H1 (cell line): ENCODE measurements at regions not wholly inside any gene's neighbourhood (a gene's known extent, or its start where the extent isn't known, plus 50 kb on each side); places are given as distances from the start of the nearest gene placed in this dataset.

Source experiments
- CTCF ChIA-PET: fragments of 300-600 bp; sonication (Branson Sonifier 250); formaldehyde crosslinking; loops from one replicate; lab custom pipeline; 2021; ENCODE audit not compliant: partially characterized antibody; lab: Charles Lee
- POLR2A ChIA-PET: fragments of 300-600 bp; sonication (Branson Sonifier 250); formaldehyde crosslinking; loops from one replicate; lab custom pipeline; 2021; ENCODE audit warnings: inconsistent platforms; ENCODE audit not compliant: partially characterized antibody; lab: Charles Lee
- DNase-seq, 2 experiments: peaks; one replicate each; pipeline versions ENCODE4 v3.0.0 to v3.0.0-alpha.2; 2010 to 2022; ENCODE audit warnings: low spot score in 2 of 2, low read depth in 1 of 2, mixed read lengths in 1 of 2
- FAIRE-seq: peaks from 2 replicates; lab custom pipeline; 2011; peaks lifted over from hg19 to GRCh38; lab: Jason Lieb, UNC
- H2AFZ ChIP-seq: 2 replicates; pipeline ENCODE4 v1.8.1; 2012; ENCODE audit warnings: low read length, inconsistent platforms
- H2AK5ac ChIP-seq: 2 replicates; pipeline ENCODE4 v1.6.1; 2013; ENCODE audit warnings: low read depth, low read length
- H2BK120ac ChIP-seq: replicated peaks from 2 replicates; pipeline ENCODE3; 2013; ENCODE audit warnings: low read depth, low read length, inconsistent platforms
- H2BK12ac ChIP-seq: 2 replicates; pipeline ENCODE4 v1.6.1; 2013; ENCODE audit warnings: low read depth, low read length
- H2BK15ac ChIP-seq: 2 replicates; pipeline ENCODE4 v1.6.1; 2013; ENCODE audit warnings: low read length
- H2BK20ac ChIP-seq: 2 replicates; pipeline ENCODE4 v1.6.1; 2013; ENCODE audit warnings: low read length
- H2BK5ac ChIP-seq: 2 replicates; pipeline ENCODE4 v1.6.1; 2013; ENCODE audit warnings: low read depth, low read length
- H3K14ac ChIP-seq: 2 replicates; pipeline ENCODE4 v1.6.1; 2013; ENCODE audit warnings: inconsistent platforms; ENCODE audit not compliant: insufficient read length
- H3K18ac ChIP-seq: 2 replicates; pipeline ENCODE4 v1.6.1; 2013; ENCODE audit warnings: low read length; ENCODE audit errors: extremely low read depth
- H3K23ac ChIP-seq: 2 replicates; pipeline ENCODE4 v1.6.1; 2013; ENCODE audit warnings: inconsistent platforms; ENCODE audit not compliant: insufficient read length
- H3K23me2 ChIP-seq: 2 replicates; pipeline ENCODE4 v1.6.1; 2013; ENCODE audit warnings: low read depth, low read length
- H3K27ac ChIP-seq: 2 replicates; pipeline ENCODE4 v1.6.1; 2011; ENCODE audit warnings: low read depth, low read length, inconsistent platforms
- H3K27me3 ChIP-seq, 4 experiments: replicated peaks in 1 of 4; 1 replicate in 1 of 4; 2 replicates in 3 of 4; pipeline versions ENCODE4 v1.6.1 to v1.8.1; 2011 to 2013; ENCODE audit warnings: low read length in 3 of 4, mild to moderate bottlenecking in 3 of 4, inconsistent platforms in 2 of 4, mixed read lengths in 2 of 4, moderate library complexity in 1 of 4; ENCODE audit not compliant: control insufficient read depth in 3 of 4, insufficient read depth in 3 of 4; ENCODE audit errors: extremely low read depth in 1 of 4
- H3K36me3 ChIP-seq, 4 experiments: 2 replicates each; pipeline versions ENCODE4 v1.6.1 to v1.8.1; 2011 to 2013; ENCODE audit warnings: mild to moderate bottlenecking in 4 of 4, low read length in 3 of 4, moderate library complexity in 2 of 4, control low read depth in 1 of 4, inconsistent platforms in 1 of 4; ENCODE audit not compliant: insufficient read depth in 4 of 4, control insufficient read depth in 2 of 4
- H3K4ac ChIP-seq: replicated peaks from 2 replicates; pipeline ENCODE3; 2013; ENCODE audit warnings: low read length, low read depth, mixed read lengths, inconsistent platforms; ENCODE audit not compliant: insufficient read length
- H3K4me1 ChIP-seq, 4 experiments: replicated peaks in 1 of 4; 1 replicate in 1 of 4; 2 replicates in 3 of 4; pipeline versions ENCODE4 v1.6.1 to v1.8.1; 2011 to 2013; ENCODE audit warnings: low read length in 3 of 4, inconsistent platforms in 2 of 4, mixed read lengths in 1 of 4; ENCODE audit not compliant: insufficient read depth in 4 of 4, control insufficient read depth in 3 of 4
- H3K4me2 ChIP-seq, 2 experiments: 2 replicates each; pipeline versions ENCODE4 v1.6.1 to v1.8.1; 2011 to 2013; ENCODE audit warnings: low read depth in 2 of 2, low read length in 2 of 2, control low read depth in 1 of 2, inconsistent platforms in 1 of 2, mild to moderate bottlenecking in 1 of 2; ENCODE audit not compliant: insufficient read depth in 1 of 2
- H3K4me3 ChIP-seq, 4 experiments: fragments of 200-600, 300-600 bp in 1 of 4; sonication (generic), shearing (Covaris generic), sonication (Bioruptor Twin) in 1 of 4; 2 replicates each; pipeline versions ENCODE4 v1.5.1 to v1.8.1; 2011 to 2016; ENCODE audit warnings: low read length in 4 of 4, low read depth in 3 of 4, control low read depth in 2 of 4, inconsistent platforms in 2 of 4, mild to moderate bottlenecking in 2 of 4, mixed read lengths in 1 of 4, moderate library complexity in 1 of 4; ENCODE audit not compliant: insufficient read depth in 2 of 4; ENCODE audit errors: extremely low read depth in 1 of 4
- H3K56ac ChIP-seq: replicated peaks from 2 replicates; pipeline ENCODE3; 2013; ENCODE audit warnings: low read depth, mild to moderate bottlenecking, mixed read lengths, low read length, inconsistent platforms; ENCODE audit not compliant: insufficient read length
- H3K79me1 ChIP-seq: 2 replicates; pipeline ENCODE4 v1.6.1; 2013; ENCODE audit warnings: low read depth, low read length, control low read depth
- H3K79me2 ChIP-seq, 2 experiments: 2 replicates each; pipeline versions ENCODE4 v1.6.1 to v1.8.1; 2012 to 2013; ENCODE audit warnings: low read length in 2 of 2, mild to moderate bottlenecking in 2 of 2, inconsistent platforms in 1 of 2; ENCODE audit not compliant: insufficient read depth in 2 of 2, control insufficient read depth in 1 of 2
- H3K9ac ChIP-seq, 4 experiments: replicated peaks in 1 of 4; 1 replicate in 1 of 4; 2 replicates in 3 of 4; pipeline versions ENCODE4 v1.6.1 to v1.8.1; 2011 to 2013; ENCODE audit warnings: low read depth in 3 of 4, low read length in 3 of 4, control low read depth in 2 of 4, mild to moderate bottlenecking in 2 of 4, moderate library complexity in 2 of 4, inconsistent platforms in 1 of 4; ENCODE audit errors: extremely low read depth in 1 of 4
- H3K9me3 ChIP-seq, 2 experiments: 2 replicates each; pipeline versions ENCODE4 v1.6.1 to v1.8.1; 2012 to 2013; ENCODE audit warnings: mild to moderate bottlenecking in 2 of 2, moderate library complexity in 2 of 2, control low read depth in 1 of 2, inconsistent platforms in 1 of 2, low read depth in 1 of 2, low read length in 1 of 2, mixed read lengths in 1 of 2; ENCODE audit not compliant: insufficient read depth in 2 of 2
- H4K20me1 ChIP-seq, 2 experiments: replicated peaks in 1 of 2; 2 replicates each; pipeline versions ENCODE3 to v1.8.1; 2011 to 2013; ENCODE audit warnings: inconsistent platforms in 2 of 2, low read length in 2 of 2, mild to moderate bottlenecking in 1 of 2; ENCODE audit not compliant: insufficient read depth in 2 of 2, control insufficient read depth in 1 of 2
- H4K5ac ChIP-seq: 2 replicates; pipeline ENCODE4 v1.6.1; 2013; ENCODE audit warnings: low read length, low read depth, mixed read lengths, inconsistent platforms; ENCODE audit not compliant: insufficient read length
- H4K8ac ChIP-seq: 2 replicates; pipeline ENCODE4 v1.8.0; 2013; ENCODE audit warnings: mild to moderate bottlenecking, moderate library complexity, low read length, inconsistent platforms; ENCODE audit not compliant: insufficient read depth; ENCODE audit errors: extremely low read depth
- H4K91ac ChIP-seq: replicated peaks from 2 replicates; pipeline ENCODE3; 2013; ENCODE audit warnings: low read length, mixed read lengths, inconsistent platforms; ENCODE audit not compliant: insufficient read length
- E2F6 ChIP-seq: IDR thresholded peaks from 2 replicates; pipeline ENCODE4 v1.6.1; 2012; ENCODE audit warnings: inconsistent platforms
- FOSL1 ChIP-seq: IDR thresholded peaks from 2 replicates; pipeline ENCODE4 v1.6.1; 2011; ENCODE audit warnings: mild to moderate bottlenecking, low read depth, low read length, moderate library complexity; ENCODE audit not compliant: insufficient read depth
- KDM1A ChIP-seq: fragments of 200-600, 300-600 bp; sonication (generic); IDR thresholded peaks from 2 replicates; pipeline ENCODE4 v1.7.1; 2016; ENCODE audit warnings: mild to moderate bottlenecking, low read length, borderline replicate concordance
- SRF ChIP-seq: IDR thresholded peaks from 2 replicates; pipeline ENCODE4 v1.6.1; 2011; ENCODE audit warnings: mild to moderate bottlenecking, low read depth, low read length, moderate library complexity
- TBP ChIP-seq: IDR thresholded peaks from 2 replicates; pipeline ENCODE4 v1.6.1; 2011; ENCODE audit warnings: low read depth, low read length, improper control_type of control experiment
- WGBS, 2 experiments: shearing (Covaris generic) in 1 of 2; methylation state at CpG; one replicate each; pipeline versions ENCODE4 v1.1.6 to v1.1.7; 2013 to 2015; ENCODE audit warnings: low lambda C conversion rate in 2 of 2, mixed read lengths in 2 of 2, inconsistent platforms in 1 of 2, low coverage in 1 of 2, missing lambda C conversion rate in 1 of 2; ENCODE audit not compliant: insufficient replicate concordance in 2 of 2, insufficient coverage in 1 of 2, insufficient read length in 1 of 2; ENCODE audit errors: extremely low coverage in 1 of 2, missing lambda C conversion rate in 1 of 2; 5-methylcytosine and 5-hydroxymethylcytosine counted together

- H3K4me2 ChIP-seq, result no peak overlapping the region
- H2BK20ac ChIP-seq, result no peak overlapping the region
- POLR2A ChIA-PET, result no interaction called here
- H3K27me3 ChIP-seq, result no peaks in the 10 kb centered on the region
- no peaks in the 10 kb centered on the region for H4K20me1 ChIP-seq
- no peak overlapping the region for H3K23ac ChIP-seq
- FAIRE-seq (no peak), DNase-seq (no peak)
- H2BK5ac ChIP-seq, result no peak overlapping the region
- no peak overlapping the region for H2AFZ ChIP-seq
- H3K27ac ChIP-seq, result no peak overlapping the region
- CTCF ChIA-PET, result interaction anchor here (0.6 to 1.3 kb wide), 3 partner anchors 25 to 397 kb away, joined by 3 read pairs; no protein-coding TSS in a partner anchor
- no peak overlapping the region for H2BK12ac ChIP-seq
- no peak overlapping the region for H4K8ac ChIP-seq
- H3K4ac ChIP-seq, result no peak overlapping the region
- no peaks in the 10 kb centered on the region for H3K23me2 ChIP-seq
- H3K9ac ChIP-seq, result no peak overlapping the region
- H3K4me3 ChIP-seq, result no peak overlapping the region
- H2BK15ac ChIP-seq, result no peak overlapping the region
- 89% methylated on average over 2 of the region's 2 CpGs; no CpG with 5 or more reads in 1 of the 2 experiments for WGBS, 2 experiments
- H2BK120ac ChIP-seq, result no peak overlapping the region
- no peak overlapping the region for H3K56ac ChIP-seq
- no peak overlapping the region for H3K18ac ChIP-seq
- H4K91ac ChIP-seq, result no peak overlapping the region
- TF ChIP-seq E2F6 (no peak), TBP (no peak), FOSL1 (no peak), KDM1A (peak; percentile 77; the same call in 1 of the 2 replicates), SRF (no peak)
- no peak overlapping the region for H2AK5ac ChIP-seq
- no peak overlapping the region for H4K5ac ChIP-seq
- no peaks in the 10 kb centered on the region for H3K79me2 ChIP-seq
- H3K9me3 ChIP-seq, result no peaks in the 10 kb centered on the region; a peak in 1 of 4 replicates
- no peaks in the 10 kb centered on the region for H3K79me1 ChIP-seq
- no peaks in the 10 kb centered on the region for H3K36me3 ChIP-seq
- H3K4me1 ChIP-seq, result no peaks in the 10 kb centered on the region
- no peak overlapping the region for H3K14ac ChIP-seq
Measured at GRCh38 chr2:200079356-200079755, 124.0 kb downstream of the MAIP1 start.
